ENCODE measurements at regions not wholly inside any gene's neighbourhood (a gene's known extent, or its start where the extent isn't known, plus 50 kb on each side); places are given as distances from the start of the nearest gene placed in this dataset.

DNA sequence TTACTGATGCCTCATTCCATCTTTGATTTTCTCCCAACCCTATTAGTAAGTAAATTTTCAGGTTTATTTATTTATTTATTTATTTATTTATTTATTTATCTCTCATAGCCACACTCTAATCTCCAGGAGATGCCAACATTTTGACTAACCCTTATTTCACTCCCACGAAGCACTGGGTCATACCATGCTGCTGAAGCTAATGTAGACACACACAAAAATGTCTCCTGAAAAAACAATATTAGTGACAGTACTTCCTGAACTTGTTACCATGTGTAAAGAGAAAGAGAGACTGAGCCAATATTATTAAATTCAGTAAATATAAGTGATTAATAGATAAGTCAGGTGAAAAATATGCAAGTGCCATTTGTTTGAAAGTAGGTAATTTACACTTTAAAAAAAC, 402.7 kb downstream of the C4orf33 start:
- TF ChIP-seq, protein P1, sequence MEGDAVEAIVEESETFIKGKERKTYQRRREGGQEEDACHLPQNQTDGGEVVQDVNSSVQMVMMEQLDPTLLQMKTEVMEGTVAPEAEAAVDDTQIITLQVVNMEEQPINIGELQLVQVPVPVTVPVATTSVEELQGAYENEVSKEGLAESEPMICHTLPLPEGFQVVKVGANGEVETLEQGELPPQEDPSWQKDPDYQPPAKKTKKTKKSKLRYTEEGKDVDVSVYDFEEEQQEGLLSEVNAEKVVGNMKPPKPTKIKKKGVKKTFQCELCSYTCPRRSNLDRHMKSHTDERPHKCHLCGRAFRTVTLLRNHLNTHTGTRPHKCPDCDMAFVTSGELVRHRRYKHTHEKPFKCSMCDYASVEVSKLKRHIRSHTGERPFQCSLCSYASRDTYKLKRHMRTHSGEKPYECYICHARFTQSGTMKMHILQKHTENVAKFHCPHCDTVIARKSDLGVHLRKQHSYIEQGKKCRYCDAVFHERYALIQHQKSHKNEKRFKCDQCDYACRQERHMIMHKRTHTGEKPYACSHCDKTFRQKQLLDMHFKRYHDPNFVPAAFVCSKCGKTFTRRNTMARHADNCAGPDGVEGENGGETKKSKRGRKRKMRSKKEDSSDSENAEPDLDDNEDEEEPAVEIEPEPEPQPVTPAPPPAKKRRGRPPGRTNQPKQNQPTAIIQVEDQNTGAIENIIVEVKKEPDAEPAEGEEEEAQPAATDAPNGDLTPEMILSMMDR (IDR thresholded peaks at IDR 0.05) = no peak
- Histone ChIP-seq H3K27ac (ENCODE audit: low read depth in 1 of 2, low read length in 2 of 2) (no peak overlapping the region), H2AFZ (ENCODE audit: insufficient read depth, low read depth, low read length, poor library complexity, severe bottlenecking) (no peak overlapping the region), H3K36me3 (replicated peaks in 1 of 2; ENCODE audit: control insufficient read depth in 1 of 2, insufficient read depth in 2 of 2, low read length in 2 of 2) (no peaks in the 10 kb centered on the region), H3K79me2 (ENCODE audit: insufficient read depth, low read length) (no peaks in the 10 kb centered on the region), H3K27me3 (ENCODE audit: control insufficient read depth in 2 of 2, insufficient read depth in 2 of 2, low read length in 2 of 2) (no peaks in the 10 kb centered on the region), H3K9me3 (replicated peaks in 1 of 2; ENCODE audit: control insufficient read depth in 1 of 2, insufficient read depth in 1 of 2, low read length in 2 of 2) (peaks cover 0 to 3% of the 10 kb centered on the region in 2 donors), H3K4me3 (replicated peaks in 1 of 3; ENCODE audit: low read depth in 2 of 3, low read length in 3 of 3) (no peak overlapping the region), H4K20me1 (ENCODE audit: insufficient read depth, low read length) (no peaks in the 10 kb centered on the region), H3K4me1 (ENCODE audit: control insufficient read depth in 1 of 2, insufficient read depth in 2 of 2, low read length in 2 of 2) (no peaks in the 10 kb centered on the region), H3K9ac (ENCODE audit: insufficient read depth, low read length, poor library complexity, severe bottlenecking) (no peak overlapping the region), H3K4me2 (replicated peaks; ENCODE audit: extremely low read depth, low read length, poor library complexity, severe bottlenecking) (no peak overlapping the region)
- DNase-seq = no peak
- WGBS (ENCODE audit: insufficient coverage) = no CpG with 5 or more reads among the region's 1 CpG
- H3K4me3 Mint-ChIP-seq = no peak overlapping the region
- intact Hi-C loops (cut with micrococcal nuclease) = no loop called here
- H3K9me3 Mint-ChIP-seq = peaks cover 0 to 3% (median 0%) of the 10 kb centered on the region in 7 donors
- H3K36me3 Mint-ChIP-seq = no peaks in the 10 kb centered on the region
- no peaks in the 10 kb centered on the region for H3K4me1 Mint-ChIP-seq
- peaks cover under 1 to 2% (median 1%) of the 10 kb centered on the region in 3 donors for H3K27me3 Mint-ChIP-seq (ENCODE audit: low read depth in 3 of 3)
- H3K27ac Mint-ChIP-seq = no peak overlapping the region

DNA sequence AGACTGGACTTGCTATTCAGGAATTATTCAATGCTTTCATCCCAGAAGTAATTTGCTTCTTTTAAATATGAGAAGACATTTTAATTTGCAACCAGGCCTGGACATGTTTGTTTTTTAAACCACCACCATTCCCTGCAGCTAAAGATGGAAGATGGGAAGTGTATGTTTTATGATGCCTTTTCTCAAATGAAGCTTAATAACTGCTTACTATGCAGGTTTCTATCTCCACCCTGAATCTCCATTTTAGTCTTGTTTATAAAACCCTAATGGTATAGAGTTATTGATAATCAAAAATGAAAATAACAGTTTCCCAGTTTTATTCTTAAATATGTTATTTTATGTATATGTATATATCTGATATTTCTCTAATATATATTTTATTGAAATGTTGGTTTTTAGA, 418.9 kb downstream of the C4orf33 start:
- no peak overlapping the region for H3K27ac Mint-ChIP-seq
- H3K27me3 Mint-ChIP-seq (ENCODE audit: low read depth in 3 of 3) = peaks cover 0 to 8% (median 1%) of the 10 kb centered on the region in 3 donors
- Histone ChIP-seq H3K36me3 (replicated peaks in 1 of 2; ENCODE audit: control insufficient read depth in 1 of 2, insufficient read depth in 2 of 2, low read length in 2 of 2) (no peaks in the 10 kb centered on the region), H3K9ac (ENCODE audit: insufficient read depth, low read length, poor library complexity, severe bottlenecking) (no peak overlapping the region), H3K27ac (ENCODE audit: low read depth in 1 of 2, low read length in 2 of 2) (no peak overlapping the region), H2AFZ (ENCODE audit: insufficient read depth, low read depth, low read length, poor library complexity, severe bottlenecking) (no peak overlapping the region), H3K27me3 (ENCODE audit: control insufficient read depth in 2 of 2, insufficient read depth in 2 of 2, low read length in 2 of 2) (no peaks in the 10 kb centered on the region), H3K79me2 (ENCODE audit: insufficient read depth, low read length) (no peaks in the 10 kb centered on the region), H4K20me1 (ENCODE audit: insufficient read depth, low read length) (no peaks in the 10 kb centered on the region), H3K9me3 (replicated peaks in 1 of 2; ENCODE audit: control insufficient read depth in 1 of 2, insufficient read depth in 1 of 2, low read length in 2 of 2) (no peaks in the 10 kb centered on the region), H3K4me3 (replicated peaks in 1 of 3; ENCODE audit: low read depth in 2 of 3, low read length in 3 of 3) (no peak overlapping the region), H3K4me1 (ENCODE audit: control insufficient read depth in 1 of 2, insufficient read depth in 2 of 2, low read length in 2 of 2) (no peaks in the 10 kb centered on the region), H3K4me2 (replicated peaks; ENCODE audit: extremely low read depth, low read length, poor library complexity, severe bottlenecking) (no peak overlapping the region)
- peaks cover 0 to 6% (median 0%) of the 10 kb centered on the region in 7 donors for H3K9me3 Mint-ChIP-seq
- no peak overlapping the region for H3K4me3 Mint-ChIP-seq
- H3K36me3 Mint-ChIP-seq = no peaks in the 10 kb centered on the region
- intact Hi-C loops (cut with micrococcal nuclease) = no loop called here
- DNase-seq = no peak
- TF ChIP-seq, protein P1 (IDR thresholded peaks at IDR 0.05) = no peak
- no peaks in the 10 kb centered on the region for H3K4me1 Mint-ChIP-seq
